Kidney (tissue), 13 donors: ENCODE measurements at regions not wholly inside any gene's neighbourhood (a gene's known extent, or its start where the extent isn't known, plus 50 kb on each side); places are given as distances from the start of the nearest gene placed in this dataset.

ENCODE experiments used
- DNase-seq, 5 donors: peaks; one replicate each; pipeline ENCODE4 v3.0.0-alpha.2; 2013 to 2020
- FAIRE-seq: peaks from 2 replicates; lab custom pipeline; 2012; peaks lifted over from hg19 to GRCh38; lab: Jason Lieb, UNC
- H3K27ac ChIP-seq, 2 donors: one replicate each; pipeline ENCODE4 v1.7.0; 2013; ENCODE audit warnings: low read depth in 2 of 2, low read length in 2 of 2, inconsistent platforms in 1 of 2
- H3K27me3 ChIP-seq: one replicate; pipeline ENCODE4 v1.7.1; 2013; ENCODE audit warnings: low read length, inconsistent platforms; ENCODE audit not compliant: control insufficient read depth, insufficient read depth
- H3K36me3 ChIP-seq, 3 donors: one replicate each; pipeline versions ENCODE4 v1.7.0 to v1.7.1; 2013; ENCODE audit warnings: low read length in 3 of 3, control low read depth in 1 of 3, inconsistent platforms in 1 of 3; ENCODE audit not compliant: insufficient read depth in 3 of 3, control insufficient read depth in 2 of 3
- H3K4me1 ChIP-seq, 3 donors: one replicate each; pipeline versions ENCODE4 v1.7.0 to v1.7.1; 2013; ENCODE audit warnings: low read length in 3 of 3, inconsistent platforms in 1 of 3, low read depth in 1 of 3; ENCODE audit not compliant: control insufficient read depth in 2 of 3, insufficient read depth in 2 of 3
- H3K4me3 ChIP-seq, 3 donors: one replicate each; pipeline versions ENCODE4 v1.7.0 to v1.8.1; 2013; ENCODE audit warnings: low read length in 3 of 3, control low read depth in 1 of 3, inconsistent platforms in 1 of 3
- H3K9ac ChIP-seq, 3 donors: one replicate each; pipeline versions ENCODE4 v1.7.0 to v1.7.1; 2013; ENCODE audit warnings: low read length in 3 of 3, control low read depth in 1 of 3, inconsistent platforms in 1 of 3
- H3K9me3 ChIP-seq, 3 donors: one replicate each; pipeline versions ENCODE4 v1.7.0 to v1.7.1; 2013; ENCODE audit warnings: low read length in 3 of 3, control low read depth in 1 of 3, inconsistent platforms in 1 of 3; ENCODE audit not compliant: control insufficient read depth in 2 of 3, insufficient read depth in 1 of 3
- intact Hi-C: fragments of 100-400 bp; cut with DNase I; formaldehyde crosslinking; loops from one replicate; pipeline ENCODE4 v1.11.1; 2022
- TF ChIP-seq, protein P1 (sequence below): IDR thresholded peaks from 3 replicates; pipeline ENCODE4 v1.5.1; 2012; ENCODE audit warnings: mild to moderate bottlenecking, moderate library complexity, borderline replicate concordance; ENCODE audit not compliant: insufficient read depth; ENCODE audit errors: extremely low read depth
- donor health status: control.
- donor health status: control.
- donor health status: control.
- donor health status: control.
- donor health status: control.
- donor health status: DM: yes; HTN: yes; CAD: no.
- donor health status: Normal renal cell carcinoma (clear cell type).

DNA sequence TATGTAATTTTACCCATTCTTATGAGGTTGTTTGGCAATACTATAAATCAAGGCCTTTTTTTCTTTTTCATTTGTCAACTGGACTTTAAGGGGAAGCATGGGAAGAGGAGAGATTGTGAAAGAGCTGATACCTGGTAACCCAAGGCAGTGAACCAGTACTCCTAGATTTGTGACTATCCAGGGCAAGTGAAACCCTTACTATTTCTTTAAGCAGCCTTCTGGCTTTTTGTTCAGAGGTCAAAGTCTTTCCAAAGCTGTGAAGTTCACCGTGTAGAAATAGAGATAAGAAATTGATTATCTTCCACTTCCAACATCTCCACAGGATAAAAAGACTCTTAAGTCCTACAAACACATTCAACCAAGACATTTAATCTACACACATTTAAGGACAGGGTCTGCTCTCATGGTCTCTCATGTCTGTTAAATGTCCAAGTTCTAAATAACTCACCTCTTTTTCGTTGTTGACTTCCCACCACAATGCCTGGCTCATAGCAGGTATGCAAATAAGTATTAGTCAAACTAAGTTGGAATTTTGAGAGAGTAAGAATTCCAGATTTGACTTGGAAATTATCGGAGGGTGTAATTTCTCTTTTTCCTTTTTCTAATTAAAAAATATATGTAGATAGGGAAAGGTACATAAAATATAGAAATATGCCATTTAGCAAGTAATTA, 485.8 kb downstream of the STK39 start:
- intact Hi-C loops, result no loop called here
- Histone ChIP-seq H3K27me3 (no peaks in the 10 kb centered on the region), H3K4me3 (no peak overlapping the region), H3K36me3 (no peaks in the 10 kb centered on the region), H3K9ac (no peak overlapping the region), H3K27ac (no peak overlapping the region), H3K9me3 (peaks cover 0 to 1% (median 0%) of the 10 kb centered on the region in 3 donors), H3K4me1 (no peaks in the 10 kb centered on the region)
- no peak for FAIRE-seq
- TF ChIP-seq, protein P1, sequence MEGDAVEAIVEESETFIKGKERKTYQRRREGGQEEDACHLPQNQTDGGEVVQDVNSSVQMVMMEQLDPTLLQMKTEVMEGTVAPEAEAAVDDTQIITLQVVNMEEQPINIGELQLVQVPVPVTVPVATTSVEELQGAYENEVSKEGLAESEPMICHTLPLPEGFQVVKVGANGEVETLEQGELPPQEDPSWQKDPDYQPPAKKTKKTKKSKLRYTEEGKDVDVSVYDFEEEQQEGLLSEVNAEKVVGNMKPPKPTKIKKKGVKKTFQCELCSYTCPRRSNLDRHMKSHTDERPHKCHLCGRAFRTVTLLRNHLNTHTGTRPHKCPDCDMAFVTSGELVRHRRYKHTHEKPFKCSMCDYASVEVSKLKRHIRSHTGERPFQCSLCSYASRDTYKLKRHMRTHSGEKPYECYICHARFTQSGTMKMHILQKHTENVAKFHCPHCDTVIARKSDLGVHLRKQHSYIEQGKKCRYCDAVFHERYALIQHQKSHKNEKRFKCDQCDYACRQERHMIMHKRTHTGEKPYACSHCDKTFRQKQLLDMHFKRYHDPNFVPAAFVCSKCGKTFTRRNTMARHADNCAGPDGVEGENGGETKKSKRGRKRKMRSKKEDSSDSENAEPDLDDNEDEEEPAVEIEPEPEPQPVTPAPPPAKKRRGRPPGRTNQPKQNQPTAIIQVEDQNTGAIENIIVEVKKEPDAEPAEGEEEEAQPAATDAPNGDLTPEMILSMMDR, result no peak
- no peak for DNase-seq

DNA sequence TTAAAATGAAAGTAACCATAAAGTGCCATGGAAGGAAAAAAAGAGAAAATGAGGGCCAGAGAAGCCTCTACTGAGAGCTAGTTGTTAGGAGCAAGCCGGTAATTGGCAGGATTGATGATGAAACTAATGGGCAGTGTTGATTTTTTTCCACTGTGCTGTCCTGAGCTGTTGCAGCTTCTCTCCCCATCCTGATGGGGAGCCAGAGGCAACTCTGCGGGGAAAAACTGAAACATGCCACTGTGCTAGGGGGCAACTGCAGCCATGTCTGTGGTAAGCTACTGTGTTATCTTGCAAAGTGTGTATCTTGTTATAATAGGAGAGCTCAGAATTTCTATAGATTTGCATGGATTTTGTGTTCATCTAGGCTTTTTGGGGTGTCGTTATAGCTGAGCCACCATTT, 487.9 kb downstream of the STK39 start:
- FAIRE-seq, result no peak
- TF ChIP-seq, protein P1, result no peak
- H3K27me3 ChIP-seq, result no peaks in the 10 kb centered on the region

DNA sequence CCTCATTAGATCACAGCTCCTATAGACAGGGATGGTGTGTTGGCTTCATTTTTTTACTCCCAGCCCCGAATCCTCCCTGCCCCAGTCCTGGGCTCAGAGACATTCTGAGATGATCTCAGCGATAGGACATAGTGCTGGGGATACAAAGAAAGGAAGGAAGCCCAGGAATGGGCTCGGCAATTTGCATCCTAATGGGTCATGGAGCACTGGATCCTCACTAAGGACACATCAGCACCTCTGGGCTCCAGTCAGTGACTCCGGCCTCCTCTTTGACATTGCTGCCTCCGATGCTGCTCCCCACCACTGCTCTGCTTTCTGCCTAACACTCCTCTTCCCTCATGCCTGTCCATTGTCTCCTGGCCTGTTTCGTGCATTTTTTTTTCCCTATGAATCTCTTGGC, 489.1 kb downstream of the STK39 start:
- no peaks in the 10 kb centered on the region for H3K27me3 ChIP-seq
- no peak for FAIRE-seq
- intact Hi-C loops, result no loop called here
- H3K27ac ChIP-seq, result no peak overlapping the region
- H3K4me3 ChIP-seq, result no peak overlapping the region
- TF ChIP-seq, protein P1, result no peak
- H3K4me1 ChIP-seq, result no peaks in the 10 kb centered on the region
- H3K9ac ChIP-seq, result no peak overlapping the region
- H3K36me3 ChIP-seq, result no peaks in the 10 kb centered on the region
- H3K9me3 ChIP-seq, result no peaks in the 10 kb centered on the region
- DNase-seq, result no peak

More for the DNA sequence above, 487.9 kb downstream of the STK39 start:
- no peaks in the 10 kb centered on the region for H3K4me1 ChIP-seq
- H3K4me3 ChIP-seq, result no peak overlapping the region
- no peak overlapping the region for H3K27ac ChIP-seq
- no peak for DNase-seq
- no peaks in the 10 kb centered on the region for H3K36me3 ChIP-seq
- no peaks in the 10 kb centered on the region for H3K9me3 ChIP-seq
- intact Hi-C loops, result no loop called here
- H3K9ac ChIP-seq, result no peak overlapping the region

DNA sequence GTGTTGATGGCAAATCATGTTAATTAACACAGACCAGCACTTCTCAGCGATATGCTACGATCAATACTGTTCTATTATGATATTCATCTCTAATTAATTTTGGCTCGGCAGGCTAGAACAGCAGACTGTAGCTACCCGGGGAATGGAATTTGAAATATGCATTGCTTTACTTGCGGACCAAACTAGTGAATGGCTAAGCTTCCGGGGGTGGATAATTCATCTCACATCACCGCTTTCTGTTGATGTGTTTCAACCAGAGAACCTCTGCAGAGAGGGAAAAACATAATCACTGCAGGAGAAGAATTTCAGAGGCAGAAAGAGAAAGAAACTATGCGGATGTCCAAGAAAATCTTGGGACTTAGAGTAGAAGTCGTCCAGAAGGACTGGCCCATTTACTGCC, 490.9 kb downstream of the STK39 start:
- H3K27ac ChIP-seq, result no peak overlapping the region
- intact Hi-C loops, result no loop called here
- no peaks in the 10 kb centered on the region for H3K27me3 ChIP-seq
- no peak overlapping the region for H3K4me3 ChIP-seq
- no peaks in the 10 kb centered on the region for H3K4me1 ChIP-seq
- FAIRE-seq, result no peak
- H3K36me3 ChIP-seq, result no peaks in the 10 kb centered on the region
- H3K9me3 ChIP-seq, result no peaks in the 10 kb centered on the region
- TF ChIP-seq, protein P1, result no peak
- no peak overlapping the region for H3K9ac ChIP-seq
- peak in 3 of 5 donors; percentile 35 to 72 (median 62) for DNase-seq
